HEK293T (cell line): ENCODE measurements at regions not wholly inside any gene's neighbourhood (a gene's known extent, or its start where the extent isn't known, plus 50 kb on each side); places are given as distances from the start of the nearest gene placed in this dataset.

Experiments used
- FOXA1 ChIP-seq: fragments of 450-650 bp; IDR thresholded peaks from 2 replicates; pipeline ENCODE4 v1.6.1; 2016; ENCODE audit warnings: mild to moderate bottlenecking
- FOXK2 ChIP-seq: fragments of 450-650 bp; IDR thresholded peaks from 2 replicates; pipeline ENCODE4 v1.6.1; 2016; ENCODE audit warnings: mild to moderate bottlenecking
- L3MBTL2 ChIP-seq: fragments of 450-650 bp; conservative IDR thresholded peaks from 2 replicates; pipeline ENCODE4 v1.6.1; 2016; ENCODE audit warnings: mild to moderate bottlenecking
- NFRKB ChIP-seq: fragments of 450-650 bp; IDR thresholded peaks from 2 replicates; pipeline ENCODE4 v1.6.1; 2016; ENCODE audit warnings: mild to moderate bottlenecking, moderate library complexity
- SP1 ChIP-seq: fragments of 450-650 bp; IDR thresholded peaks from 2 replicates; pipeline ENCODE4 v1.6.1; 2017

- TF ChIP-seq FOXA1: no peak
- TF ChIP-seq NFRKB: no peak
- no peak for TF ChIP-seq SP1
- TF ChIP-seq FOXK2: no peak
- no peak for TF ChIP-seq L3MBTL2
Measured at GRCh38 chr5:112018846-112019245, 261.9 kb upstream of the NREP start.
